GM21360 (cell line): ENCODE measurements at regions not wholly inside any gene's neighbourhood (a gene's known extent, or its start where the extent isn't known, plus 50 kb on each side); places are given as distances from the start of the nearest gene placed in this dataset.

Source experiments
- ATAC-seq: cut with Tn5 transposase; IDR thresholded peaks from one replicate; pipeline ENCODE4 v1.9.1; 2021; ENCODE audit warnings: mild to moderate bottlenecking, moderate library complexity; ENCODE audit not compliant: unreplicated experiment

DNA sequence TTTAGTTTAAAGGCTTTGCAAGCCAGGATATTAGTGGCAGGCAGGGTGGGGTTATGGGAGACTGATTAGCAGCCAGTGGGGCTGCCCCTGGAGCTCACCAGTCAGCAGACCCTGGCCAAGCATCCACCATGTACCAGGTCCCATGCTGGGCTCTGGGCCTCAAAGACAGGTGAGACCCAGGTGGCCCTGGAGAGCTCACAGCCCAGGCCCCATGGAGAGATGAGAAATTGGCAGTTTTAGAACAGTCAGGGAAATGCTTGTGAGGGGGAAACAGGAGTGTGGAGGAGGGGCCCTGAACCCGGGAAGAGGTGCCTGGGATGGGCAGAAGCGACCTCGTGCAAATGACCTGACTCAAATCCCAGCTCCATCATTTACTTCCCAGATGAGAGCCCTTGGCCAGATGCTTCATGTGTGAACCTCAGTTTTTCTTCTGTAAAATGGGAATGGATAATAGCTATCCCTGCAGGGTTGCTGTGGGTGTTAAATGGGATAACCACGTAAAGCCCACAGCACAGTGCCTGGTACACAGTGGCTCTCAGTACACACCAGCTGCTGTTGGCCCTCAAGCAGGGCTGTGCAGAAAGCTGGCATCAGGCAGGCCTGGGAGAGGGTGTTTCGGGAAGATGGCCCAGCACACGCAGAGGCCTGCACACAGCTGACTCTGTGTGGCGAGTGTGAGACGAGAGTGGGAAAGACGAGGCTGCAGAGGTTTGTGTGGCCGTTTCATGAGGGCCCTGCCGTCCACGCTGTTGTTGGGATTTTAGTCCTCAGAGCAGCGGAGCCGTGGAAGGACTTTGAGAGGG is 518.5 kb downstream of the PTPRU start:
- ATAC-seq, result no peak

DNA sequence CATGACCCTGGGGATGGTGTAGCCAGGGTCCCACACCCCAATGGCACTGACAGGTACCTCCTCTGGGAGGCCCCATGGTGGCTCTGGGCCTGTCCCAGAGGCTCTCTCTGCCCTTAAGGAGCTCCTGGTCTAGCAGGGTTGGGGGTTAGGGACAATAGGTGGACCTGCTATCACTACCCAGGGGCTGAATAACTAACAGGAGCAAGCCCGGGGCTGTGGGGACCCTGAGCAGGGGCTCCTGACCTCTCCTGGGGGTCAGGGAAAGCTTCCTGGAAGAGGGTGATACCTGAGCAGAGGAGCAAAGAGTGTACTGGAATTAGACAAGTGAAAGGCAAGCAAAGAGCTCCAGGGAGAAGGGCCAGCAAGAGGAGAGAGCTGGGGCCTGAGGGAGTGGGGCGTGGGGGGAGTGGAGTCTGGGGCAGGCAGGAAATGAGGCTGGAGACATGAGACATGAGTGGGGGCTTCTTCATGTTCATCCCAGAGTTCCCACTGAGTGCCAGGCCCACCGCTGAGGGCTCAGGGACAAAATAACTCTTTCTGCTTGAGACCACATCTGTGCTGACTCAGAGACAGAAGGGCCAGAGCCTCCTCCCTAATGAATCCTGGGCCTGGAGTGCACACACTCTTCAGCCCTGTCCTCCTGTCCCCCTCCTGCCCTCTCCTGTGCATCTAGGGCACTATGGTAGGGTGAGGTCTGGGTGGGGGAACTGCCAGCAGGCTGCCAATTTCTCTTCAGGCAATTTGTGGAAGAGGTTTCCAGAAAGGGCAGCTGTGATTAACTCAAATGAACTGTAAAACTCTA is 517.6 kb downstream of the PTPRU start:
- ATAC-seq, result no peak

DNA sequence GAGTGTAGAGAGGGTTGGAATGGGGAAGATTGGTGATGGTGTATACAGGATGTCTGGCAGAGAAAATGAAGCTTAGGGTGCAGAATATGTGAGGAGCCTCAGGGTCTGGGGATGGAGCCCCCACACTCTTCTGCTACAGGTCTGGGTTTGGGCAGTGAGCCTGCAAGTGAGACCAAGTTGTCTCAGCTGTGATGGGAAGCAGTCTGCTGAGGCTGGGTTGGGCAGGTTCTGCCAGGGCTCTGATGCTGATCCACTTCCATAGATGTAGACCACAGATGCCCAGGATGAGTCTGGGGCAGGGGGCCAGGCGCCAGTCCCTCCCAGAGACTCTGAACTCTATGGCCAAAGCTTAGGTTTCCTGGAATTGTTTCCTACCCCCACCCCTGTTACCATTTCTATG is 516.9 kb downstream of the PTPRU start:
- ATAC-seq, result no peak

DNA sequence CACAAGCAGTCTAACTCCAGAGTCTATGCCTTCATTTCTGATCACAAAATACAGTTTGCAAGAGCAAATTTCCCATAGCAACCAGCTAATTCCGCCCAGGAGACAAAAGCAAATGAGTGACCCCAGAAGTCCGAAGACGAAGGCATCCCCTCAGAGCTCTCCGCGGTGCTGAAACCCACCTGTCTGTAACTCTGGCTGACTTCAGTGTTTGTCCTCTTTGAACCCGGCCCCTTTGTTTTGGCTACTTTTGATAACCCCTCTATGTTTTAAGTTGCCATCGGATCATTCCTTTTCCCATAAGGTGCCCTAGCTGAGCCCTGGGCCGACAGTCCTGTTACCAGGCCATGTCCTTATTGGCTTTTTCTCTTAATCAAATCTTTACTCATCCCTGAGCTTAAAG is 515.8 kb downstream of the PTPRU start:
- no peak for ATAC-seq

DNA sequence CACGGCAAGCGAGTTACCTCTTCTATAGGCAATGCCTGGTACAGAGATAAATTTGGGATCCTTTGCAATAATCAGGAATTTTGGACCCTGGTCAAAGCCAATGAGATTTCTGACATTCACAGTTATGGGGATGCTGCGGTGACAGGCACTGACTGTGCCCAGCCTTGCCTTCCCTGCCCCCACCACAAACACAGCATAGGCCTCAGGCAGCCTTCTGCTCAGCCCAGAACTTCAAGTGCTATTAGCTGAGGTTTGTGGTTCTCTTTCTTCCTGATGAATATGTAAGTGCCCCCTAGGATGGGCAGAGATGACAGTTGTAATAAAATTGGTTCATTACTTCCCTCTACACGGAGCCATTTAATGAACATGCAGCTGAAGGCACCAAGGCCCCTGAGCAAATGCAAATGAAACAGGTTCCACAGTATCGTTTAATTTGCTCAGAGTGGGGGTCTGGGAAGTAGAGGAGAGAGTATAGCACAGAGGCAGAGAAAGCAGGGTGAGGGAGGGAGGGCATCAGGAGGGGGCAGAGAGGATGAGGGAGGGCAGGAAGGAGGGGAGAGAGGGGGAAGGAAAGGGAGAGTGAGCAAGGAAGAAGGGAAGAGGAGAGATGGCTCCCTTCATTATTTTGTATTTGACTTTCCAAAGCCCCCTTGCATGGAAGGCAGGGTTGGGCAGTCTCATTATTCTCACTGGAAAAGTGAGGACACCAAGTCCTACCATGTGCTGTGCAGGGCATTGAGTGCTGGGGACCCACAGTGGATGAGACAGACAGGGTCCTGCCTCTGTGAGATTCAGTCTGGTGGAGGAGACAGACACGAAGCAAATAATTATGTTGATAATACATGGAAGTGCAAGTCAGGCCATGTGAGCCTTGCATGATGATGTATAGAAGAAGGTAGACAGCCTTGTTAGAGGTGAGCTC is 513.0 kb downstream of the PTPRU start:
- no peak for ATAC-seq

DNA sequence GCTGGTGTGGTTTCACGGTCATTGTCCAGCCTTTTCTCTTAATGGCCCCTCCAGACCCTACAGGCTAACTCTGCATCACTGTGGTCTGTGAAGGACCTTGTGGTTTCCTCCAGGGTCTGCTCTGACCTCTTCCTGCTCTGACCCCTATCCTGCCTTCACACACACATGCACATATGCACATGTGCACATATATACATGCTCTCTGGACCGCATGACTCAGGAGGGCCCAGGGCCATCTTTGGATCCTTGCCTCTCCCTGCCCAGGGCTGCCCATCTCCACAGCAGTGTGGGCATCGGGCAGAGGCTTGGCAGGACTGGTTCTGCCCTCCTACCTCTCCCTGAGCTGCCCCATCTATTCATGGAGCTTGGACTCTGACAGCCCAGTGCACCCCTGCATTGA is 510.9 kb downstream of the PTPRU start:
- ATAC-seq, result no peak

DNA sequence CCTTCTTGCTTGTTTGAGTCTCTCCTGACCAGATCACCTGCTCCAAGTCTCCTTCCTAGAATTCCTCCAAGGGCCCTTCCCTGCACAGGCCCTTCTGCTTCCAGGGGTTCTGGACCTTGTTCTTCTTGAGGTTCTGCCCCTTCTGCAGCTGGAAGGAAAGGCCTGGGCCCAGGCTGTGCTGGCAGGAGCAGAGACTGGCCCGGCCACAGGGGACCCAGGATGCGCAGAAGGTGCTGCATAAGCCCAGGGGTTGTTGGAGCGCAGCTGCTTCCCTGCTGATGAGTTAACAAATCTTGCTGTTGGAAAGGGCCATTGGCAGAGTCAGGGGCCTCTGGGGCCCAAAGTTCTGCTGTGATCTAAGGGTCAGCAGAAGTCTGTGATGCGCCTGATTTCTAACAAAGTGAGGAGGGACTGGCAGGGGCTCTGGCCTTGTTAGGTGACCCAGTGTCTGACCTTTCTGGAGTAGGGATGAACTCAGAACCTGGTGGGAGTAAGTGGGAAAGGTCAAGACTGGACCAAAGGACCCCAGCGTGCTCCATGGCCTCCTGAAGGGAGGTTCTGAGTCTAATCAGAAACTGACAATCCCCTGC is 509.8 kb downstream of the PTPRU start:
- no peak for ATAC-seq

DNA sequence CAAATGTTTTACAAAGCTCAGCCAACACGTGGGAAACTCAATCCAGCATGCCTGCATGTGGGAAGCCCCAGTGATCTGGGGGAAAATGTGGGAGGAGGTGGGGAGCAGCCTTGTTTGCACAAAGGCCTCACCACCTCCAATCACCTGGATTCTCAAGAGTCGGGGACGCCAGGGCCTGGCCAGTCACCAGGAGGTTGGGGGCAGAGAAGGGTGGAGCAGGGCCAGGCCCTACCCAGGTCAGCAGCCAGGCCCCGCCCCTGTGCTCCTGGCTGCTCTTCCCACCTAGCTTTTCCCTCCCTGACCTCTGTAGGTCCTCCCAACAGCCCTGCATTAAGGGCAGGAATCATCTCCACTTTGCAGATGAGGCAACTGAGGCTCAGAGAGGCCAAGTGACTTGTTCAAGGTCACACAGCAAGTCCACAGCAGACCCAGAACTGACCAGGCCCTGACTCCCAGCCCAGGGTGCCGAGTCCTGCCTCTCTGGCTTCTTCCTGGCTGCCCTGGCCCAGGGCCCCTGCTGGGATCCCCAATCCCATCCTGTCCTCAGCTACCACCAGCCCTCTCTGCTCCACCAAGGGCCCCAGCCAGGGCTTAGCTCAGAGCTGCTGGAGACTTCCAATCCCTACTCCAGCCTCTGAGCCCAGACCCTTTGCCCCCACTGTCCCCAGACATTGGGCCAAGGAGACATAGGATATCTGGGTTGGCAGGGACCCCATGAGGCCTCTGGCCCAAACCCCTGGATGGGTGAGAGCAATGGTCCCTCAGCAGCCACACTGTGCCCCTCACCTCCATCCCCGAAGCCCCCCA is 508.6 kb downstream of the PTPRU start:
- ATAC-seq, result no peak

DNA sequence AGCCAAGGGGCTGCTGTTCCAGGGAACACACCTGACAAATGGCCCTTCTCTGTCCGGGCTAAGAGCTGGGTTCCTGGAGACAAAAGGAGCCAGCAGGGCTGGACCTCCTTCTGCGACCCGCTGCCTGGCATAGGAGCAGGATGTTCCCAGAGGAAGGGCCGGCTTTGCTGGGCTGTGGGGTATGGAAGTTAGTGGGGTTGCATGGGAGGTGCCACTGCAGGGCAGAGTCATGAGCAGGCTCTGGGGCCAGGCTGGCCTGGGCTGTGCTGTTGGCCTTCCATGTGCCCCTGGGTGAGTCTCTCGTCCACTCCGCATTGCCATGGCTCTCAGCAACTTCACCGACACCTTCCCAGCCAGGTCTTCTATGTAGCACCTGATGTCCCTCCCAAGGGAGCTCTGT is 507.6 kb downstream of the PTPRU start:
- ATAC-seq, result no peak

DNA sequence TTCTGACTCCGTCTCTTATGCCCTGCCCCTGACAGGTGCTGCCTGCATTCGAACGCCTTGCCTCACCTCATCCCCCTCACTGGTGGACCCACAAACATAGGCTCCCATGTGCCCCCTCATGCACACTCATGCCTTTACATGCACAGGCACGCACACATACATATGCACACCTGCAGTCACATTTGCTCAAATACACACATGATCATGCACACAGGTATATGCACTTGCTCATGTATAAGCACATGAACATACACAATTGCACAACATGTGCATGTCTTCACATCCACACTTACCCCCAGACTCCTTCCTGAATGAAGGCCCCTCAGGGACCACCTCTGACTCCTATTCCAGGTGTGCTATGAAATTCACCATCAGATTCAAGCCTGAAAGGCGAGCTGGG is 506.9 kb downstream of the PTPRU start:
- no peak for ATAC-seq

DNA sequence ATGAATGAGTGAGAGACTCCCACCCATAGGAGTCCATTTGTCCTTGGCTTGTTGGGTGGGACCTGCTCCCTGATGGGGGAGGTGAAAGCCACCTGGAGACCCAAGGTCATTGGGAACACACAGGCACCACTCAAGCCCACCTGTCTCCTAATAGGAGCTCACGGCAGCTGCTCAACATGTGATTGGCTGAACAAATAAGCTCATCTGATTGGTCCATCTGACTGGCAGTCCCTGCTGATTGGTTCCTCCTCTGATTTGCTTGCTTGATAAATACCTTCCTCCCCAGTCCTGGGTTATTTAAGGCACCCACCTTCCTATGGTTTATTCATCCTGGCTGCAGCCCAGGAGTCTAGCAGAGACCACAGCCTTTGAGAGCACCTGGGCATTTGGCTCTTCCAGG is 502.9 kb downstream of the PTPRU start:
- no peak for ATAC-seq

DNA sequence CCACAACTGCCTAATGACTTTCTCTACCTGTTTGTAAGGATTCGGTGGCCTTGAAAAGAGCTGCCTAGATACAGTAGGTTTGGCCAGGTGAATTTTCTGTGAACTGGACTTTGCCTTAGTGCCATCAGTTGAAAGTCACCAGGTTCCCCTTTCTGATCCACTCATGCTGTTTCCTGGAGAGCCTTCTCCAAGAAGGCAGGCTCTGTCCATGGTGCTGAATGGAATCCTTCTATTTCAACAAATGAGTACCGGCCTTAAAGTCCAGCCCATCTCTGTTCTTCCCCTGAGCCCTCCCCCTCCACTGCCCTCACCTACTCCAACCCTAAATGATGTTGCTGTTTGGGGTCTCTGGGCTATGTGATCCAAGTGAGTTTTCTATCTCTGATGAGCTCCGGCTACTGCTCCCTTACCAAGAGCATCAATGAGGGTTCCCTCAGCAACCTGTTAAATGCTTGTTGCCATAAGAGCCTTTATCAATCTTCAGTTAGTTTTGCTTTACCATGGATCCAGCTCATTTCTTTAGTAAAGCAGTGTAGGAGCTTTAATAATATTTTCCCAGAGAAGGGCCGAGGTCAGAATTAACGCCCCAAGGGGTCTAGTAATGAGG is 500.4 kb downstream of the PTPRU start:
- no peak for ATAC-seq

DNA sequence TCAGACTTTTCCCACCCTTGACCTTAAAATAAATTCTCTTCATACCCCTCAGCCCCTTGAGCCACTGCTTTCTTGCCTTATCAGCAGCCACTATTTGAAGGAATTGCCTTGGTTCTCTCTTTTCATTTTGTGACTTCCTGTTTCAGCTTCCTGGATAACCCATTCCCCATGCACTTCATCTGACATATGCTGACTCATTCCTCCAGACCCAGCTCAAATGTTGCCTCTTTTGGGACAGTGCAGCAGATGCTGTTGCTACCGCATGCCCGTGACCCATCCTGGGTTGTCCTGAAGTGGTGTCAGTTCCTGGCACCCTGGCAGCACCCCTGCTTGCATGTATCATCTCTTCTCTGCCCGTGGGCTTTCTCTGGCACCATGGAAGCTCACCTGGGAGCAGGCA is 496.1 kb downstream of the PTPRU start:
- no peak for ATAC-seq

DNA sequence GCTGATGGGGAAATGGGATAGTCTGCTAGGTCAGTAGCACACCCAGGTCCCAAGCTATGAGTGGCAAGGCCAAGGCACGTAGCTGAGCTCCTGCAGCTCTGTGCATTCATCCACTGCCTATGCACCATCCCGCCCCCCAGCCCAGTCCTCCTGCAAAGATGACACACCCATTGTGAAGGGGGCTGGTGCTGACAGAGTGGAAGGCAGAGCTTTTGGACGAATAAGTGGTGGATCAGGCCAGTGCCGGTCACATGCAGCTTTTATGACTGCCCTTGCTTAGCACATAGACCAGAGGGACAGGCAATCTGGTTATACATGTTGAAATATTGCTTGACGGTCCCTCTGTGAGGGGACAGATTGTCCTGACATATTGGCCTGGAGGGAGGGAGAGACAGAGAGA is 494.3 kb downstream of the PTPRU start:
- no peak for ATAC-seq

DNA sequence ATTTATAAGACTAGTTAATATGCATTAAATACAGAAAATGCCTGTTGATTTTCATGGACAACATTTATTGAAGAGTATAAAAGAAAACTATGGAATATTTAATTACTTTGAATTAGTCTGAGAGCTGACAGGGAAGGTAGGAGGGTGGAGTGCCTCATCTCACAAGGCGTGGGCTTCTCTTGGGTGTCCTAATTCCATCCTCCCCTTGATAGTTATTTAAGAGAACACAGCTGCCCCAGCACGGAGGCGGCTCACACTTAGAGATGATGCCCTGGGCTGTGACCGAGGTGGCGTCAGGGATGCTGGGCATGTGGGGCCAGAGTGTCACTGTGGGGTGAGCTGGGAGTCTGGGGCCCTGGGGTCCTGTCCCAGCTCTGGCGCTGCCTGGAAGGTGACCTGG is 493.0 kb downstream of the PTPRU start:
- ATAC-seq, result no peak

DNA sequence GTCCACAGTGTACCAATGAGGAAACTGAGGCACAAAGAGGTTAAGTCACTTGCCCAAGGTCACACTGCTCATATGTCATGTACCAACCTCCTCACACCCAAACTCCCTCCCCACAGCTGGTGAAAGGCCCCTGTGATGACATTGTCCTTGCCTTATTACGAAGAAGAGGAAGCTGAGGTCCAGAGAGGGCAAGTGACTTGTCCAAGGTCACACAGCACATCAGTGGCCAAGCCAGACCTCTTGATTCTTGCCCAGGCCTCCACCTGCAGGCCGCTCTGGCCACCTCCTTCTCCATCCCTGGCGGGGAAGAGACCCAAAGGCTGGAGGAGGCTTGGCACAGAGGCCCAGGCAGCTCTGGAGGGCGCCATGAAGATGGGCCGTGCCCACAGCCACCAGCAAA is 492.4 kb downstream of the PTPRU start:
- ATAC-seq, result no peak

DNA sequence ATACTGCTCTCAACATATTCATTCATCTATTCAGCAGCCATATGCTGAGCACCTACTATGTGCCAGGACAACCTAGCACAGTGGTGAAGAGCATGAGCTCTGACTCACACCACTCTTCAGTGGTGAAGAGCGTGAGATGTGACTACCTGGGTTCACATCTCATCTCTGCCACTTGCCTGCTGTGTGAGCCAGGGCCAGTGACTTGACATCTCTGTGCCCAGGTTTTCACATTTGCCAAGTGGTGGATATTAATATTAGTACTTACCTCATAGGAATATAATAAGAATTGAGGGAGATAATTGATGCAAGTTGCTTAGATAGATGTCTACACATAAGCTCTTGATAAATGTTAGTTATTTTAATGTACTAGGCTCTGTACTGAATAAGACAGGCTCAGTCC is 488.9 kb downstream of the PTPRU start:
- ATAC-seq, result no peak

DNA sequence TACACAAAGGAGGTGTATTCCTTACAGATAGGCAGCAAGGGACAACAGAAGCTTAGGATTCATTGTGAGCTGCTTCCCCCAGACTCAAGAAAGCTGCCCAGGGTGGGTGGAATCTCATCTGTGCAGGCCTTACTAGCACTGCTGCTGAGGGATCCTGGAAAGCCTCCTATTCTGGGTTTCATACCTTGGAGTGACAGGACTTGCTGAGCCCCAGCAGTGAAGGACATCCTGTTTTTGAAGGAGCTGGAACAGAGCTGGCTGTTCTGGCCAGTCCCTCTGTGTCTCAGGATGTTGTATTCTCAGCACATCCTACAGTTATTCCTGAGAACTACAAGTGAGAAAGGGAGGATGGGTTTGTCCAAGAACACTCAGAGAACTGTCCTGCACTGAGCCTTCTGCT is 486.3 kb downstream of the PTPRU start:
- no peak for ATAC-seq

DNA sequence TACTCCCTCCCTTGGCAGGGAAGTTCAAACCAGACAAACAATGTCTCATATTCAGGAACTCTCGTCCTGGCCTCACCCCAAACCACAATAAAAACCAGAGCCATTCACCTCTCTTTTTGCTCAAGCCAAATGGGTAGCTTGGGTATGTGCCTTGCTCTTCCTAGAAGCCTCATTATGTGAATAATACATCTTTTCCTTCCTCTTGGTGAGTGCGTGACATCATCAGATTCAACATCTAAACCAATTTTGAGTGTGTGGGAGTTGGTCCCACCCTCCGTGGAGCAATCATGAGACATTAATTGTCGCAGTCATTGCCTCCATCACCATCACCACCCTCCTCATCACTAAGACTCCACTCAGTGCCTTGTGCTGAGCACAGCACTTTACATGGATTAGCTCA is 482.9 kb downstream of the PTPRU start:
- no peak for ATAC-seq

DNA sequence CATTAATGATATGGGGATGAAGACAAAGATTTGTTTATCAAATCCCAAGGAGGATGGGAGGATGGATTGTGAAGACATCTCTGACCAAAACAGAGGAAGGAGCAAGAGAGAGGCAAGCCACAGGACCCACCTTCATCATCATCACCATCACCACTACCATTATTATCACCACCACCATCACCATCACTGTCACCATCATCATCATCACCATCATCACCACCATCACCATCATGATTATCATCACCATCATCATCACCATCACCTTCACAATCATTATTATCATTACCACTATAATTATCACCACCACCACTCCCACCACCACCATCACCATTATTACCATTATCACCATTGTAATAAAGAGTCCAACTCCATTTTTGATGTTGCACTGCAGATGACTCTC is 482.5 kb downstream of the PTPRU start:
- no peak for ATAC-seq
